Memory B cell (primary cell): ENCODE measurements at regions not wholly inside any gene's neighbourhood (a gene's known extent, or its start where the extent isn't known, plus 50 kb on each side); places are given as distances from the start of the nearest gene placed in this dataset.
"Not testable (repeated sequence)": the region's sequence is repeated elsewhere in the genome, so short reads cannot be mapped to it uniquely, and the experiment has no call there.

ENCODE experiments used
- ATAC-seq: fragments of 150-1000 bp; cut with Tn5 transposase; 2 replicates; pipeline ENCODE4 v1.10.0; 2021; ENCODE audit warnings: low read depth, mild to moderate bottlenecking, moderate library complexity
- DNase-seq, 2 donors: peaks; one replicate each; pipeline ENCODE4 v3.0.0; 2022; ENCODE audit warnings: low spot score in 2 of 2
- H3K27ac Mint-ChIP-seq: one replicate; pipeline ENCODE4 v1.8.0; 2022; ENCODE audit warnings: mild to moderate bottlenecking, moderate library complexity, mixed read lengths
- H3K27me3 Mint-ChIP-seq: one replicate; pipeline ENCODE4 v1.8.0; 2022; ENCODE audit warnings: mixed read lengths
- H3K36me3 Mint-ChIP-seq: one replicate; pipeline ENCODE4 v1.8.0; 2022; ENCODE audit warnings: mild to moderate bottlenecking, mixed read lengths
- H3K4me1 Mint-ChIP-seq: one replicate; pipeline ENCODE4 v1.8.0; 2022; ENCODE audit warnings: mixed read lengths
- H3K4me3 Mint-ChIP-seq: one replicate; pipeline ENCODE4 v1.8.0; 2022; ENCODE audit warnings: mild to moderate bottlenecking, moderate library complexity, mixed read lengths
- H3K9me3 Mint-ChIP-seq: one replicate; pipeline ENCODE4 v1.8.0; 2022; ENCODE audit warnings: mixed read lengths

DNA sequence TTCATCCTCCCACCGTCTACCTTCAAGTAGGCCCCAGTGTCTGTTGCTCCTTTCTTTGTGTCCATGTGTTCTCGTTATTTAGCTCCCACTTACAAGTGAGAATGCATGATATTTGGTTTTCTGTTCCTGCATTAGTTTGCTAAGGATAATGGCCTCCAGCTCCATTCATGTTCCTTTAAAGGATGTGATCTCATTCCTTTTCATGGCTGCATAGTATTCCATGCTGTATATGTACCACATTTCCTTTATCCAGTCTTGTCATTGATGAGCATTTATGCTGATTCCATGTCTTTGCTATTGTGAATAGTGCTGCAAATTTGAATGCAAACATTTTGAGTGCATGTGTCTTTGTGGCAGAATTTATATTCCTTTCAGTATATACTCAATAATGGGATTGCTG lies 259.6 kb upstream of the PELI2 start:
- no peaks in the 10 kb centered on the region for H3K4me1 Mint-ChIP-seq
- peaks cover 12% of the 10 kb centered on the region for H3K9me3 Mint-ChIP-seq
- ATAC-seq = no peak
- no peak overlapping the region for H3K27ac Mint-ChIP-seq
- no peak overlapping the region for H3K4me3 Mint-ChIP-seq
- DNase-seq = no peak
- H3K27me3 Mint-ChIP-seq = peaks cover 6% of the 10 kb centered on the region
- H3K36me3 Mint-ChIP-seq = peaks cover 3% of the 10 kb centered on the region

- not testable (repeated sequence) for H3K4me3 Mint-ChIP-seq, H3K27me3 Mint-ChIP-seq, H3K4me1 Mint-ChIP-seq, ATAC-seq, H3K27ac Mint-ChIP-seq, H3K36me3 Mint-ChIP-seq, DNase-seq
- H3K9me3 Mint-ChIP-seq = peaks cover 14% of the 10 kb centered on the region
Observed at GRCh38 chr14:55861561-55861960, 256.6 kb upstream of the PELI2 start.

- H3K4me1 Mint-ChIP-seq = no peaks in the 10 kb centered on the region
- H3K9me3 Mint-ChIP-seq = peaks cover 9% of the 10 kb centered on the region
- DNase-seq (no peak), ATAC-seq (no peak)
- peaks cover 8% of the 10 kb centered on the region for H3K27me3 Mint-ChIP-seq
- no peak overlapping the region for H3K4me3 Mint-ChIP-seq
- no peaks in the 10 kb centered on the region for H3K36me3 Mint-ChIP-seq
- H3K27ac Mint-ChIP-seq = no peak overlapping the region
Observed at GRCh38 chr14:55864890-55865655, 253.1 kb upstream of the PELI2 start.

GRCh38 chr14:55867311-55867710 lies 250.9 kb upstream of the PELI2 start:
- Mint-ChIP-seq H3K4me1 (no peaks in the 10 kb centered on the region), H3K4me3 (no peak overlapping the region), H3K27me3 (peaks cover 7% of the 10 kb centered on the region), H3K27ac (no peak overlapping the region), H3K36me3 (no peaks in the 10 kb centered on the region), H3K9me3 (peaks cover 8% of the 10 kb centered on the region)
- DNase-seq = no peak
- ATAC-seq = no peak

GRCh38 chr14:55867719-55868118 lies 250.5 kb upstream of the PELI2 start:
- Mint-ChIP-seq H3K36me3 (no peaks in the 10 kb centered on the region), H3K9me3 (peaks cover 8% of the 10 kb centered on the region), H3K4me1 (no peaks in the 10 kb centered on the region), H3K4me3 (no peak overlapping the region), H3K27me3 (peaks cover 11% of the 10 kb centered on the region), H3K27ac (no peak overlapping the region)
- no peak for DNase-seq
- ATAC-seq = no peak

DNA sequence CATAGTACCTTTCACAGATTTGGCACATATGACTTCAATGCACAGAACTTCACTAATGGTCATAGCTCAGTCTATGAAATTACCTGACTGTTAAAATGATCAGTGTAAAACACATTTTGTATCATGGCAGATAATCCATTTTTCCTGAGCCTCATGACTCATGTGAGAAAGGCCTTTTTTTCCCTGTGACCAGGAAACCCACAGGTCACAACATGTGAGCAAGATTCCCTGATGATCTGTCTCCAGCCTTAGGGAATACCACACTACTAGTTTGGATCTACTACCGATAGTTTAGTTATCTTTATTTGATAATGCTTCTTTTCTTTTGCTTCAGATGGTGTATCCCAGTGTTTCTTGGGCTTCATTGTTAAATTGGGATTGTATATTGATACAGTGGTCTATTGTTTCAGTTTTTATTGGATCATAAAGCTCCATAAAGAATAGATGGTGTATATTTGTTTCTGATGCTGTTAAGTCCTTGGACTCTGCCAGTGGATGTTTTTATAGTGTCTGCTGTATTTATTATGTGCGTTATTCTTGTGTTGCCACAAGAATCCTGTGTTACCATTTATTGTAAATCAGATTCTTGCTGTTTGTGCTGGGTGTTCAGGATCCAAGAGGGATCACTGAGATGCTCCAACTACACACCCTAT lies 248.7 kb upstream of the PELI2 start:
- no peaks in the 10 kb centered on the region for H3K4me1 Mint-ChIP-seq
- ATAC-seq (no peak), DNase-seq (no peak)
- no peak overlapping the region for H3K27ac Mint-ChIP-seq
- peaks cover 6% of the 10 kb centered on the region for H3K27me3 Mint-ChIP-seq
- H3K4me3 Mint-ChIP-seq = no peak overlapping the region
- H3K9me3 Mint-ChIP-seq = peaks cover 4% of the 10 kb centered on the region
- no peaks in the 10 kb centered on the region for H3K36me3 Mint-ChIP-seq

DNA sequence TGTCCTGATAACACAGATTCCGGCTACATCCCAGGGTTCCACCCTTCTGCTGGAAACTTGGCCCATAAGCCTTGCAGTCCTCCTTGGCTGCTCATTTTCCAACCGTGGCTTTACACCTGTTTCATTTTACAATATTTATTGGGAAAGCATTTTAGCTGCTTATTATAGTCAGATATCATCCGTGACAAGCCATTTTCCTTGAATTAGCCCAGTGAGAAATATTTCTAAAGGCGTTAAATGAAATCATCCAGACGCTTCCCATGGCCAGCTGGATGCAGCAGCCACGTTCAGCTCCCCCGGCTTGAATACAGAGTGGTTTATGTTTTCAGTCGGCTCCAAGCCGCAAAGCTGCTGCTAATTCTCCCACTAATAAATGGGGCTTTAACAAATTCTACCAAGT lies 245.0 kb upstream of the PELI2 start:
- DNase-seq (no peak), ATAC-seq (no peak)
- no peaks in the 10 kb centered on the region for H3K4me1 Mint-ChIP-seq
- no peak overlapping the region for H3K4me3 Mint-ChIP-seq
- peaks cover 12% of the 10 kb centered on the region for H3K27me3 Mint-ChIP-seq
- H3K36me3 Mint-ChIP-seq = no peaks in the 10 kb centered on the region
- H3K9me3 Mint-ChIP-seq = peaks cover 1% of the 10 kb centered on the region
- no peak overlapping the region for H3K27ac Mint-ChIP-seq

GRCh38 chr14:55874785-55875184 lies 243.4 kb upstream of the PELI2 start:
- Mint-ChIP-seq H3K4me1 (no peaks in the 10 kb centered on the region), H3K4me3 (no peak overlapping the region), H3K27me3 (peaks cover 12% of the 10 kb centered on the region), H3K9me3 (no peaks in the 10 kb centered on the region), H3K36me3 (no peaks in the 10 kb centered on the region), H3K27ac (no peak overlapping the region)
- ATAC-seq (no peak), DNase-seq (no peak)

DNA sequence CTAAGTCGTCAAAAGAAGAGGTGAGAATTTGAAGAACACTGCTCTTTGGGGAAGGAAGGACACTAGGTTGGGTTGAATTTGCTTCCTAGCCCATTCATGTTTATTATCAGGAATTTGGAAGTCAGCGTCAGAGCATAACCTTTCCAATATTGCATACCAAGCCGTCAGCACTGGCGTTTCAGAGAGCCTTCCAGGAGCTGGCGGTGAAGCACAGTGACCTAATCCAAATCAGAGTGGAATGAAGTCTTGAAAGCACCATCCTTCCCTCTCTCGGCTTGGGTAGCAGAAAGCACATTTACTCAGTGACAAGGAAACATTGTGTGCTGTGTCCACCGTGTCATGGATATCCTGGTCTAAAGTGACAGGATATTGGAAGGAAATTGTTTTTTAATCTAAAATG lies 240.3 kb upstream of the PELI2 start:
- Mint-ChIP-seq H3K27ac (no peak overlapping the region), H3K4me1 (no peaks in the 10 kb centered on the region), H3K4me3 (no peak overlapping the region), H3K27me3 (peaks cover 7% of the 10 kb centered on the region), H3K36me3 (no peaks in the 10 kb centered on the region), H3K9me3 (peaks cover 2% of the 10 kb centered on the region)
- ATAC-seq (no peak), DNase-seq (no peak)

GRCh38 chr14:55881577-55882241 lies 236.5 kb upstream of the PELI2 start:
- no peak overlapping the region for H3K4me3 Mint-ChIP-seq
- peaks cover 2% of the 10 kb centered on the region for H3K9me3 Mint-ChIP-seq
- DNase-seq (no peak), ATAC-seq (no peak)
- no peaks in the 10 kb centered on the region for H3K4me1 Mint-ChIP-seq
- no peaks in the 10 kb centered on the region for H3K36me3 Mint-ChIP-seq
- H3K27ac Mint-ChIP-seq = no peak overlapping the region
- peaks cover 9% of the 10 kb centered on the region for H3K27me3 Mint-ChIP-seq

- H3K27me3 Mint-ChIP-seq = peaks cover 11% of the 10 kb centered on the region
- H3K4me1 Mint-ChIP-seq = no peaks in the 10 kb centered on the region
- DNase-seq (no peak), ATAC-seq (no peak)
- no peaks in the 10 kb centered on the region for H3K36me3 Mint-ChIP-seq
- H3K4me3 Mint-ChIP-seq = no peak overlapping the region
- peaks cover 2% of the 10 kb centered on the region for H3K9me3 Mint-ChIP-seq
- no peak overlapping the region for H3K27ac Mint-ChIP-seq
Observed at GRCh38 chr14:55884819-55885218, 233.4 kb upstream of the PELI2 start.

DNA sequence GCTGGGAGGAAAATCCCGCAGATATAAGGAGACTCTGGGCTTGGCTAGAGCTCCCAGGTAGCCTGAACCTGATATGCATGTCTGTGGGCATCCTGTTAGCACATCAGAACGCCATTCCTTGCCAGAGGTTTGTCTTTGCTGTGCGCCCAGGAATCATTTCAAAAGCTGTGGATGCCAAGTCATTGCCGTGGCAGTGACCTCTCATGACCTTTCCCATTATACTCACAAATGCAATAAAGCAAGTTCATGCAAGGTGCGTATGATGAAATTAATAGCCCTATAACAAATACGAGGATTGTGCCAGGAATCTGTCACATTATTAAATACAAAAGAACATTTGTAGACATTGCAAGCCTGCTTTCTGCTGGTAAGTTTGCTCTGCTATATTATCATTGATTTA lies 229.1 kb upstream of the PELI2 start:
- Mint-ChIP-seq H3K4me3 (no peak overlapping the region), H3K27ac (no peak overlapping the region), H3K27me3 (peaks cover 12% of the 10 kb centered on the region)

GRCh38 chr14:55891692-55892091 lies 226.5 kb upstream of the PELI2 start:
- ATAC-seq = no peak
- DNase-seq = no peak
- no peak overlapping the region for H3K27ac Mint-ChIP-seq
- no peak overlapping the region for H3K4me3 Mint-ChIP-seq
- no peaks in the 10 kb centered on the region for H3K4me1 Mint-ChIP-seq
- no peaks in the 10 kb centered on the region for H3K36me3 Mint-ChIP-seq
- no peaks in the 10 kb centered on the region for H3K9me3 Mint-ChIP-seq
- peaks cover 5% of the 10 kb centered on the region for H3K27me3 Mint-ChIP-seq

More for the DNA sequence above, 229.1 kb upstream of the PELI2 start:
- H3K9me3 Mint-ChIP-seq = no peaks in the 10 kb centered on the region
- ATAC-seq = no peak
- H3K36me3 Mint-ChIP-seq = no peaks in the 10 kb centered on the region
- no peak for DNase-seq
- no peaks in the 10 kb centered on the region for H3K4me1 Mint-ChIP-seq

- Mint-ChIP-seq H3K4me3 (no peak overlapping the region), H3K27me3 (peaks cover 3% of the 10 kb centered on the region), H3K4me1 (no peaks in the 10 kb centered on the region), H3K27ac (no peak overlapping the region), H3K9me3 (no peaks in the 10 kb centered on the region), H3K36me3 (no peaks in the 10 kb centered on the region)
- ATAC-seq (no peak), DNase-seq (no peak)
Observed at GRCh38 chr14:55892906-55893305, 225.3 kb upstream of the PELI2 start.
